ENCODE measurements at regions not wholly inside any gene's neighbourhood (a gene's known extent, or its start where the extent isn't known, plus 50 kb on each side); places are given as distances from the start of the nearest gene placed in this dataset.

DNA sequence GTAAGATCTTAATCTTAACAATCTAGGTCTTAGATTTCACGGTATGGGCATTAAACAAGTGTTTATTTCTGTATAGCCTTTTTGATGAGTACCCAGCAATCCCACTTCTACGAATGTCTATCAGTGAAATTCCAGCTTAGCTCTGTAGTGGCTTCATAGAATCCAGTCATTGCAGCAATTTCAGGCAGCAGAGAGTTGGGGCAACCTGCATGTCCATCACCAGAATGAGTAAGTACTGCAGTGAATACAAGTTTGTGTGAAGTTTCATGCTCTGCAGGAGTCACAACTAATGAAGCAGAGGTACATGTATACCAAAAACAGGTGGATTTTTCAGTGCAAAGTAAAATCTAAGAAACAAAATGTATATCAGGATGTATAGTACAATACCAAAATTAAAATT, 151.7 kb downstream of the OR2B2 start:
- TF ChIP-seq, protein P1, sequence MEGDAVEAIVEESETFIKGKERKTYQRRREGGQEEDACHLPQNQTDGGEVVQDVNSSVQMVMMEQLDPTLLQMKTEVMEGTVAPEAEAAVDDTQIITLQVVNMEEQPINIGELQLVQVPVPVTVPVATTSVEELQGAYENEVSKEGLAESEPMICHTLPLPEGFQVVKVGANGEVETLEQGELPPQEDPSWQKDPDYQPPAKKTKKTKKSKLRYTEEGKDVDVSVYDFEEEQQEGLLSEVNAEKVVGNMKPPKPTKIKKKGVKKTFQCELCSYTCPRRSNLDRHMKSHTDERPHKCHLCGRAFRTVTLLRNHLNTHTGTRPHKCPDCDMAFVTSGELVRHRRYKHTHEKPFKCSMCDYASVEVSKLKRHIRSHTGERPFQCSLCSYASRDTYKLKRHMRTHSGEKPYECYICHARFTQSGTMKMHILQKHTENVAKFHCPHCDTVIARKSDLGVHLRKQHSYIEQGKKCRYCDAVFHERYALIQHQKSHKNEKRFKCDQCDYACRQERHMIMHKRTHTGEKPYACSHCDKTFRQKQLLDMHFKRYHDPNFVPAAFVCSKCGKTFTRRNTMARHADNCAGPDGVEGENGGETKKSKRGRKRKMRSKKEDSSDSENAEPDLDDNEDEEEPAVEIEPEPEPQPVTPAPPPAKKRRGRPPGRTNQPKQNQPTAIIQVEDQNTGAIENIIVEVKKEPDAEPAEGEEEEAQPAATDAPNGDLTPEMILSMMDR (IDR thresholded peaks at IDR 0.05 in 8 of 11, conservative IDR thresholded peaks at IDR 0.05 in 3 of 11), result no peak
- no peak for TF ChIP-seq POLR2AphosphoS5 (IDR thresholded peaks at IDR 0.05)
- no peak for TF ChIP-seq POLR2A (IDR thresholded peaks at IDR 0.05)
